Chondrocyte (in vitro differentiated cells): ENCODE measurements at regions not wholly inside any gene's neighbourhood (a gene's known extent, or its start where the extent isn't known, plus 50 kb on each side); places are given as distances from the start of the nearest gene placed in this dataset.

Source experiments
- DNase-seq: peaks from one replicate; pipeline ENCODE4 v3.0.0; 2021; ENCODE audit warnings: mixed read lengths, low spot score
- H3K27ac Mint-ChIP-seq: one replicate; pipeline ENCODE4 v1.8.0; 2021; ENCODE audit warnings: mild to moderate bottlenecking, moderate library complexity, mixed read lengths; ENCODE audit not compliant: unreplicated experiment
- H3K27me3 Mint-ChIP-seq: 2 replicates; pipeline ENCODE4 v1.8.0; 2021; ENCODE audit warnings: low read depth, mixed read lengths
- H3K36me3 Mint-ChIP-seq: 2 replicates; pipeline ENCODE4 v1.8.0; 2021; ENCODE audit warnings: low read depth, mixed read lengths
- H3K4me1 Mint-ChIP-seq: 2 replicates; pipeline ENCODE4 v1.8.0; 2021; ENCODE audit warnings: low read depth, mild to moderate bottlenecking, mixed read lengths
- H3K4me3 Mint-ChIP-seq: one replicate; pipeline ENCODE4 v1.8.0; 2021; ENCODE audit warnings: mild to moderate bottlenecking, moderate library complexity, mixed read lengths; ENCODE audit not compliant: unreplicated experiment
- H3K9me3 Mint-ChIP-seq: 2 replicates; pipeline ENCODE4 v1.8.0; 2021; ENCODE audit warnings: low read depth, mixed read lengths
- TF ChIP-seq, protein P1 (sequence below): fragments of 200-600 bp; sonication (generic); IDR thresholded peaks from 2 replicates; pipeline ENCODE4 v1.5.0; 2021; ENCODE audit warnings: antibody characterized with exemption, mild to moderate bottlenecking, moderate library complexity

DNA sequence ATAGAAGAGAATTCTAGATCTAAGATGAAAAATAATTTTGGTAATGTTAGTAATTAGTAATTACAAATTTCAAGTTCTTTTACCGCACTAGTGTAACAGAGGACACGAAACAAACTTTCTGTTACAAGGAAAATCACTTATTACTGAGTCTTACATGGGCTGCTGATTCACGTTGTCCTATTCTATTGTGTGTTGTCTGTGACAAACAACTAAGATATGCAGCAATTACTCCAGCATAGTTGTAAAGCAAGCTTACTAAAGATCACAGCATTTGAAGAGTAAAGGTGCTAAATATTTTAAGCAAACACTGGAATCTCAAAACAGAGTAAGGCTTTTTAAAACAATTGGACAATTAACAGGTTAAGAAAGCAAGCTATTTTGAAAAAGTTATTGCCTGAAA lies 502.3 kb downstream of the KCNT2 start:
- Mint-ChIP-seq H3K27me3 (peaks cover 2% of the 10 kb centered on the region), H3K27ac (no peak overlapping the region)
- DNase-seq: no peak

DNA sequence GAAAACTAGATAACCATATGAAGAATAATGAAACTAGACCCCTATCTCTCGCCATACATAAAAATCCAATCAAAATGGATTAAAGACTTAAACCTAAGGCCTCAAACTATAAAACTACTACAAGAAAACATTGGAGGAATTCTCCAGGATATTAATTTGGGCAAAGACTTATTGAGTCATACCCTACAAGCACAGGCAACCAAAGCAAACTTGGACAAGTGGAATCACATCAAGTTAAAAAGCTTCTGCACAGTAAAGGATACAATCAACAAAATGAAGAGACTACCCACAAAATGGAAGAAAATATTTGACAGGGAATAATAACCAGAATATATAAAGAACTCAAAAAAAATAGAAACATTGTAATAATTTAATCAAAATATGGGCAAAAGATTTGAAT lies 505.4 kb downstream of the KCNT2 start:
- H3K4me3 Mint-ChIP-seq: no peak overlapping the region

More for the DNA sequence above, 502.3 kb downstream of the KCNT2 start:
- H3K36me3 Mint-ChIP-seq: peaks cover 1% of the 10 kb centered on the region
- no peak overlapping the region for H3K4me3 Mint-ChIP-seq
- H3K9me3 Mint-ChIP-seq: peaks cover 36% of the 10 kb centered on the region
- TF ChIP-seq, protein P1, sequence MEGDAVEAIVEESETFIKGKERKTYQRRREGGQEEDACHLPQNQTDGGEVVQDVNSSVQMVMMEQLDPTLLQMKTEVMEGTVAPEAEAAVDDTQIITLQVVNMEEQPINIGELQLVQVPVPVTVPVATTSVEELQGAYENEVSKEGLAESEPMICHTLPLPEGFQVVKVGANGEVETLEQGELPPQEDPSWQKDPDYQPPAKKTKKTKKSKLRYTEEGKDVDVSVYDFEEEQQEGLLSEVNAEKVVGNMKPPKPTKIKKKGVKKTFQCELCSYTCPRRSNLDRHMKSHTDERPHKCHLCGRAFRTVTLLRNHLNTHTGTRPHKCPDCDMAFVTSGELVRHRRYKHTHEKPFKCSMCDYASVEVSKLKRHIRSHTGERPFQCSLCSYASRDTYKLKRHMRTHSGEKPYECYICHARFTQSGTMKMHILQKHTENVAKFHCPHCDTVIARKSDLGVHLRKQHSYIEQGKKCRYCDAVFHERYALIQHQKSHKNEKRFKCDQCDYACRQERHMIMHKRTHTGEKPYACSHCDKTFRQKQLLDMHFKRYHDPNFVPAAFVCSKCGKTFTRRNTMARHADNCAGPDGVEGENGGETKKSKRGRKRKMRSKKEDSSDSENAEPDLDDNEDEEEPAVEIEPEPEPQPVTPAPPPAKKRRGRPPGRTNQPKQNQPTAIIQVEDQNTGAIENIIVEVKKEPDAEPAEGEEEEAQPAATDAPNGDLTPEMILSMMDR: no peak
- no peaks in the 10 kb centered on the region for H3K4me1 Mint-ChIP-seq

DNA sequence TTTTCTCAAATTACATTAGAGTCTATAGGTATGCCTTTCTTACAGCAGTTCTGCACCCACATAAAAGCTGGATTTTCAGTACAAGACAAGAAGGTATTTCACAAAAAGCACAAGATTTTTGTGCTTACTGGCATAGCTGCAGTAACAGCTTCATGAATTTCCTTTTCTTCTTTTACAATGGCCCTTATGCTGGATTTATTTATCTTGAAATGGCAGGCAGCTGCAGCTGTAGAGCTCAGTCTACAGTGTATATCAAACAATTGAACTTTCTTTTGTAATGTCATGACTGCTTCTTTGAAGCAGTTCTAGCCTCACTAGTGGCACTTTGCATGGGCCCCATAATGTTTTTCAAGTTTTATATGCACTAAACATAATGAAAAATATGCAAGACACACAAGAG lies 510.2 kb downstream of the KCNT2 start:
- peaks cover 19% of the 10 kb centered on the region for H3K9me3 Mint-ChIP-seq
- no peak overlapping the region for H3K27ac Mint-ChIP-seq
- TF ChIP-seq, protein P1: no peak
- H3K4me1 Mint-ChIP-seq: peaks cover 4% of the 10 kb centered on the region
- no peak overlapping the region for H3K4me3 Mint-ChIP-seq
- H3K36me3 Mint-ChIP-seq: peaks cover 1% of the 10 kb centered on the region
- no peak for DNase-seq
- H3K27me3 Mint-ChIP-seq: no peaks in the 10 kb centered on the region

More for the DNA sequence above, 505.4 kb downstream of the KCNT2 start:
- DNase-seq: no peak
- TF ChIP-seq, protein P1: no peak
- no peaks in the 10 kb centered on the region for H3K4me1 Mint-ChIP-seq
- H3K36me3 Mint-ChIP-seq: peaks cover 1% of the 10 kb centered on the region
- H3K27me3 Mint-ChIP-seq: peaks cover 2% of the 10 kb centered on the region
- H3K27ac Mint-ChIP-seq: no peak overlapping the region
- H3K9me3 Mint-ChIP-seq: peaks cover 25% of the 10 kb centered on the region

DNA sequence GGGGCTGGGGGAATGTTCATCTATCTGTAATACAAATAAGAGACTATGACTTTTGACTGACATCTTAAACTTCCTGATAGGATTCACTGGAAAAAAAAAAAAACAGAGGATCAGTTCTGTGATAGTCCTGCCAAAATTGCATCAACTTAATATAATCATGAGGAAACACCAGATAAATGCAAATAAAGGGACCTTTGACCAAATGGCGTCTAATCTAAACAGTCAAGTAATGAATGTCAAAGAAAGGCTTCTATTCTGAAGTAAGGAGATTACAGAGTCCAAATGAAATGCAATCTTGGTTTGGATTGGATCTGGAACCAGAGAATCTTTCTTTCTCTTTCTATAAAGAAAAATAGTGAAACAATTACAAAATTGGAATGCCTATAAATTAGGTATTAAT lies 513.4 kb downstream of the KCNT2 start:
- Mint-ChIP-seq H3K27me3 (no peaks in the 10 kb centered on the region), H3K9me3 (no peaks in the 10 kb centered on the region), H3K36me3 (no peaks in the 10 kb centered on the region), H3K4me1 (peaks cover 4% of the 10 kb centered on the region), H3K27ac (no peak overlapping the region), H3K4me3 (no peak overlapping the region)
- TF ChIP-seq, protein P1: no peak
- DNase-seq: no peak

DNA sequence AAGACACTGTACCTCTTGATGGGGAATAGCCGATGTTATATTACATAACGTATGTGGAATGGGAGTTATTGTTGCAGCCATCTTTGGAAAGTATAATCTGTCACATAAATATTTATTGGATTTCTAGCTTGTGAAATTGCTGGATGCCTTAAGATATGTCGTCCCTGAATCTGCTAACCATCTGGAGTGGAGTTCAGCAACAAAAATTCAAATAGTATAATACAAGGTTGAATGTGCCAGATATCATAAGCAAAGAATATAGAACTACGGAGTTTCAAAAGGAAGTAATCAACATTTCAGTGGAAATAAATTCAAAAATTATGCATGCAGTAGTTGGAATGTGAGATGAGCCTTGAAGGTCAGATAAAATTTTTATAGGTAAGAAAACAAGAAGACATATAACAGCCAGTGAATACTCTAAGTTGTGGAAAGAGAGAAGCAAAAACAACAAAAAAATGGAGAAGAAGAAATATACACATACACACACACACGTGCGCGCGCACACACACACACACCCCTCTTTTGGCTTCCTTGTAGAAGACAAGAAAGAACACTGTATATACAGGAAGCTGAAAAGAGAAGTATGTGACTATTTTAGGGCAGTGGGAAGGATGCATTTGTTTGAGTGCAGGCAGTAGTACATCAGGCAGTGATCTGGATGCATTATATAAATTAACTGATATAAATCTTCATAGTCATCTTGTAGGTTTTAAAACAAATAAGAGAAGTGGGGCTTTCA lies 516.7 kb downstream of the KCNT2 start:
- Mint-ChIP-seq H3K9me3 (peaks cover 3% of the 10 kb centered on the region), H3K27ac (no peak overlapping the region), H3K4me1 (peaks cover 4% of the 10 kb centered on the region), H3K36me3 (no peaks in the 10 kb centered on the region), H3K4me3 (no peak overlapping the region), H3K27me3 (no peaks in the 10 kb centered on the region)
- TF ChIP-seq, protein P1: no peak
- no peak for DNase-seq
